ENCODE measurements at regions not wholly inside any gene's neighbourhood (a gene's known extent, or its start where the extent isn't known, plus 50 kb on each side); places are given as distances from the start of the nearest gene placed in this dataset.

GRCh38 chr6:16001158-16001557 is 127.7 kb upstream of the MYLIP start:
- DNase-seq: no peak
- Histone ChIP-seq H3K27ac (no peak overlapping the region), H3K27me3 (ENCODE audit: low read depth) (no peaks in the 10 kb centered on the region), H3K4me3 (no peak overlapping the region), H3K4me1 (peaks cover 17% of the 10 kb centered on the region), H3K9me3 (no peaks in the 10 kb centered on the region), H3K36me3 (no peaks in the 10 kb centered on the region)
- ATAC-seq: no peak
- TF ChIP-seq CTCF (IDR thresholded peaks at IDR 0.05): no peak
- intact Hi-C loops (cut with DNase I): no loop called here

GRCh38 chr6:15999201-15999600 is 129.7 kb upstream of the MYLIP start:
- Histone ChIP-seq H3K27me3 (ENCODE audit: low read depth) (no peaks in the 10 kb centered on the region), H3K4me1 (peaks cover 27% of the 10 kb centered on the region), H3K4me3 (no peak overlapping the region), H3K9me3 (no peaks in the 10 kb centered on the region), H3K36me3 (no peaks in the 10 kb centered on the region), H3K27ac (no peak overlapping the region)
- intact Hi-C loops (cut with DNase I): no loop called here
- ATAC-seq (no peak), DNase-seq (no peak)
- TF ChIP-seq CTCF (IDR thresholded peaks at IDR 0.05): no peak

- DNase-seq (no peak), ATAC-seq (peak; percentile 12 to 30)
- H3K27ac ChIP-seq: no peak overlapping the region
- no peaks in the 10 kb centered on the region for H3K9me3 ChIP-seq
- intact Hi-C loops (cut with DNase I): no loop called here
- H3K4me1 ChIP-seq: peaks cover 27% of the 10 kb centered on the region
- TF ChIP-seq CTCF (IDR thresholded peaks at IDR 0.05): no peak
- H3K36me3 ChIP-seq: no peaks in the 10 kb centered on the region
- no peaks in the 10 kb centered on the region for H3K27me3 ChIP-seq (ENCODE audit: low read depth)
- H3K4me3 ChIP-seq: no peak overlapping the region
Observed at GRCh38 chr6:15997586-15998388, 131.1 kb upstream of the MYLIP start.

- Histone ChIP-seq H3K9me3 (no peaks in the 10 kb centered on the region), H3K4me1 (peaks cover 27% of the 10 kb centered on the region), H3K27me3 (ENCODE audit: low read depth) (no peaks in the 10 kb centered on the region), H3K27ac (no peak overlapping the region), H3K36me3 (no peaks in the 10 kb centered on the region), H3K4me3 (no peak overlapping the region)
- intact Hi-C loops (cut with DNase I): no loop called here
- ATAC-seq: no peak
- TF ChIP-seq CTCF (IDR thresholded peaks at IDR 0.05): no peak
- no peak for DNase-seq
Observed at GRCh38 chr6:15996030-15996429, 132.9 kb upstream of the MYLIP start.

GRCh38 chr6:15995493-15995892 is 133.4 kb upstream of the MYLIP start:
- intact Hi-C loops (cut with DNase I): no loop called here
- Histone ChIP-seq H3K4me3 (no peak overlapping the region), H3K4me1 (peaks cover 27% of the 10 kb centered on the region), H3K27me3 (ENCODE audit: low read depth) (no peaks in the 10 kb centered on the region), H3K36me3 (no peaks in the 10 kb centered on the region), H3K9me3 (no peaks in the 10 kb centered on the region), H3K27ac (no peak overlapping the region)
- ATAC-seq (no peak), DNase-seq (no peak)
- no peak for TF ChIP-seq CTCF (IDR thresholded peaks at IDR 0.05)

All from lower lobe of right lung (tissue), 2 donors.